HepG2 (cell line): ENCODE measurements at regions not wholly inside any gene's neighbourhood (a gene's known extent, or its start where the extent isn't known, plus 50 kb on each side); places are given as distances from the start of the nearest gene placed in this dataset.
"Not testable (repeated sequence)": the region's sequence is repeated elsewhere in the genome, so short reads cannot be mapped to it uniquely, and the experiment has no call there.

Experiments used
- ARID4A ChIP-seq: sonication (generic); formaldehyde crosslinking; IDR thresholded peaks from 2 replicates; pipeline ENCODE4 v1.5.0; 2020; ENCODE audit warnings: mild to moderate bottlenecking, missing genetic modification reagents, borderline replicate concordance
- IRF2 ChIP-seq: IDR thresholded peaks from 2 replicates; pipeline ENCODE4 v1.6.1; 2018; ENCODE audit warnings: missing genetic modification reagents, missing compliant biosample characterization
- MAZ ChIP-seq, 2 experiments: sonication (generic) in 1 of 2; formaldehyde crosslinking in 1 of 2; IDR thresholded peaks; 2 replicates each; pipeline versions ENCODE4 v1.5.0 to v1.6.1; 2012 to 2020; ENCODE audit warnings: low read depth in 2 of 2, mild to moderate bottlenecking in 2 of 2, borderline replicate concordance in 1 of 2, improper control_type of control experiment in 1 of 2, low read length in 1 of 2, missing genetic modification reagents in 1 of 2, moderate library complexity in 1 of 2
- NFKB2 ChIP-seq: sonication (generic); formaldehyde crosslinking; IDR thresholded peaks from 2 replicates; pipeline ENCODE4 v1.4.0; 2020; ENCODE audit warnings: missing genetic modification reagents, borderline replicate concordance
- PAXIP1 ChIP-seq: sonication (generic); formaldehyde crosslinking; conservative IDR thresholded peaks from 2 replicates; pipeline ENCODE4 v1.4.0; 2020; ENCODE audit warnings: mild to moderate bottlenecking, missing genetic modification reagents, moderate library complexity
- SNAI1 ChIP-seq: sonication (generic); formaldehyde crosslinking; IDR thresholded peaks from 2 replicates; pipeline ENCODE4 v1.5.0; 2020; ENCODE audit warnings: mild to moderate bottlenecking, missing genetic modification reagents, borderline replicate concordance
- SNAPC2 ChIP-seq: sonication (generic); formaldehyde crosslinking; IDR thresholded peaks from 2 replicates; pipeline ENCODE4 v1.8.1; 2022; ENCODE audit warnings: mild to moderate bottlenecking, missing genetic modification reagents
- ZFP91 ChIP-seq: sonication (generic); formaldehyde crosslinking; IDR thresholded peaks from 2 replicates; pipeline ENCODE4 v1.9.0; 2022; ENCODE audit warnings: missing genetic modification reagents, mild to moderate bottlenecking, borderline replicate concordance
- ZIK1 ChIP-seq: sonication (generic); formaldehyde crosslinking; IDR thresholded peaks from 2 replicates; pipeline ENCODE4 v1.5.0; 2020; ENCODE audit warnings: mild to moderate bottlenecking, low read depth, missing genetic modification reagents, borderline replicate concordance
- ZNF430 ChIP-seq: sonication (generic); formaldehyde crosslinking; IDR thresholded peaks from 2 replicates; pipeline ENCODE4 v1.9.0; 2021; ENCODE audit warnings: mild to moderate bottlenecking, missing genetic modification reagents
- ZNF687 ChIP-seq: sonication (generic); formaldehyde crosslinking; IDR thresholded peaks from 2 replicates; pipeline ENCODE4 v1.5.1; 2020; ENCODE audit warnings: mild to moderate bottlenecking, missing genetic modification reagents, moderate library complexity
- ZNF766 ChIP-seq: sonication (generic); formaldehyde crosslinking; IDR thresholded peaks from 2 replicates; pipeline ENCODE4 v1.5.0; 2020; ENCODE audit warnings: missing genetic modification reagents, borderline replicate concordance

- peak; percentile 40; the same call in 1 of the 2 replicates for TF ChIP-seq PAXIP1 (CRISPR knock-in tag)
- not testable (repeated sequence) for TF ChIP-seq MAZ (IDR thresholded peaks at IDR 0.05; ENCODE audit: borderline replicate concordance, low read depth, low read length)
- peak; percentile 84 for TF ChIP-seq MAZ (CRISPR knock-in tag; IDR thresholded peaks at IDR 0.05; ENCODE audit: low read depth)
- peak; percentile 81; the same call in 1 of the 2 replicates for TF ChIP-seq SNAPC2 (CRISPR knock-in tag)
- TF ChIP-seq ZNF687 (CRISPR knock-in tag): peak; percentile 92
- TF ChIP-seq ZIK1 (CRISPR knock-in tag): 0 out of 2 replicates have a peak, but pooled peaks have one; percentile 30
- TF ChIP-seq ZFP91 (CRISPR knock-in tag): peak; percentile 99
- TF ChIP-seq ZNF766: peak; percentile 48; the same call in 1 of the 2 replicates
- TF ChIP-seq IRF2 (CRISPR knock-in tag): peak; percentile 19; the same call in 1 of the 2 replicates
- TF ChIP-seq ZNF430 (CRISPR knock-in tag): peak; percentile 71; the same call in 1 of the 2 replicates
- TF ChIP-seq NFKB2 (CRISPR knock-in tag): peak; percentile 72; the same call in 1 of the 2 replicates
- peak; percentile 80 for TF ChIP-seq ARID4A (CRISPR knock-in tag)
- TF ChIP-seq SNAI1: peak; percentile 76; the same call in 1 of the 2 replicates
Measured at GRCh38 chr20:25853718-25854388, 157.2 kb upstream of the ZNF337 start (continued).
